ENCODE measurements at regions not wholly inside any gene's neighbourhood (a gene's known extent, or its start where the extent isn't known, plus 50 kb on each side); places are given as distances from the start of the nearest gene placed in this dataset.

- no peak for DNase-seq
These were observed 288.6 kb upstream of the SEMA3D start for GRCh38 chr7:85475476-85475875.

DNA sequence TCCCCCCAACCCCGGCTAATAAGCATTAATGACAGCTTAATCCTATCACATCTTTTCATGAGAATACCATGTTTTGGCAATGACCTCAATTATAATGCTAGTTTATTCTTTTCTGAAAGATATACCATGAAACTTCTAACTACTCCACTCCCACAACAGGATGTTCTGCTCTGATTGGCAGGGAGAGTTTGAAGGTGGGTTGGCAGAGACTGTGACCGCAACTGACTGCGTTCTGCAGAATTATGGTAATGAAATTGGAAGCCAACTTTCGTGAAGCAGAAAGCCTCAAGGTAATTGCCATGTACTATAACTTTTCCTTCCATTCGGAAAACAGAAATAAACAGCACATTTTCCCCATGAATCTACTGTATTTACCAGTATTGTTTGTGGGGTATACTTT lies 288.2 kb upstream of the SEMA3D start:
- DNase-seq: no peak

GRCh38 chr7:85474234-85474633 lies 287.4 kb upstream of the SEMA3D start:
- DNase-seq: no peak

DNA sequence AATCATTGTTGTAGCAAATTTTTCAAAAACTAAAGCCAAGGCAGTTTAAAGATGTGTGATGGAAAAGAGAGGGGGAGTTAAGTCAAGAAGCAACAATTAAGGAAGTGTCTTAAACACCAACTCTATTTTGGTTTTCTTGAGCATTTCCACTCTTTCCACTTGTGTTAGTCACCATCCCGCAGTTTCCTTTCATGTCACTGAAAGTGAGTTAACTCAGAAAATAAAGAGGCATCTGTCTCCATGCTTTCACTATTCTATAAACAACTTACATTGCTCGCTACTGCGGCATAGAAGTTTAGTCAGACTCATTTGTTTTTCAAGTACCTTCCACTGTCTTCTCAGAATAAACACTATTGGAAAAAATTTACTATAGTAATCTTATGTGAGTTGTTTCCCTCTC lies 284.9 kb upstream of the SEMA3D start:
- DNase-seq: no peak

DNA sequence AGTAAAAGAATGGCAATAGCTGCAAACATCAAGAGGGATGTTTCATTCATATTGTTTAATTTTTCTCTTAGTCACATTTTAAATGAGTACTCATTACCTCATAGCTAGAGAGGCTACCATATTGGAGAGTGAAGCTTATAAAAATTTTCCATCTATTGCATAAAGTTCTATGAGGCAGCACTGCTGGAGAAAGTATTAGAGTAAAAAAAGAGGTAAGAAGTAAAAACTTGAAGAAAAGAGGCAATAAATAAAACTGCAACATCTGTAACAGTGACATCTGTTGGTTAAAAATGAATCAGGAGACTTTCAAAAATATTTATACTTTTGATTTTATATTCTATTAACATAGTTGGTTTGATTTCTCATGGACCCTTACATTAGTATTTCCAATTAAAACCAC lies 284.5 kb upstream of the SEMA3D start:
- DNase-seq: no peak

GRCh38 chr7:85469446-85470010 lies 282.7 kb upstream of the SEMA3D start:
- DNase-seq: no peak

- no peak for DNase-seq
These were observed 277.3 kb upstream of the SEMA3D start for GRCh38 chr7:85464042-85464651.

DNA sequence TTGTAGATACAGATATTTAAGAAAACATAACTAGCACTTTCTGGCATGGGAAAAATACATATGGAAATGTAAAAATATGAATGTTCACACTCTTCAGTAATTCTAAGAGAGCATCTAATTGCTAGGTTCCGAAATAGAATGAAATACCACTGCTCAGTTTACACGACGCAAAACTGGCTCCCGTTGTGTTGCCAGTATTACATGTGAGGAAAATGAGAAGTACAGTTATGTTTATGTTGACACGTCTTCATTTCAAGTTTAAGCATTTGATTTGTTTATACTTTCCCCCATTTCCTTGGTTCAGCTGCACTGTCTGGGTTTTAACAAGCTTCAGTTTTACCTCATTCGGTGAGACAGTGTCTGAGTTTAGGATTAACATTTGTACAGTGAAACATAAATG lies 275.8 kb upstream of the SEMA3D start:
- DNase-seq: no peak

- DNase-seq: no peak
These were observed 271.1 kb upstream of the SEMA3D start for GRCh38 chr7:85457911-85458310.

- no peak for DNase-seq
These were observed 269.4 kb upstream of the SEMA3D start for GRCh38 chr7:85456254-85456653.

- no peak for DNase-seq
These were observed 268.0 kb upstream of the SEMA3D start for GRCh38 chr7:85454904-85455303.

- DNase-seq: no peak
These were observed 265.8 kb upstream of the SEMA3D start for GRCh38 chr7:85452674-85453073.

DNA sequence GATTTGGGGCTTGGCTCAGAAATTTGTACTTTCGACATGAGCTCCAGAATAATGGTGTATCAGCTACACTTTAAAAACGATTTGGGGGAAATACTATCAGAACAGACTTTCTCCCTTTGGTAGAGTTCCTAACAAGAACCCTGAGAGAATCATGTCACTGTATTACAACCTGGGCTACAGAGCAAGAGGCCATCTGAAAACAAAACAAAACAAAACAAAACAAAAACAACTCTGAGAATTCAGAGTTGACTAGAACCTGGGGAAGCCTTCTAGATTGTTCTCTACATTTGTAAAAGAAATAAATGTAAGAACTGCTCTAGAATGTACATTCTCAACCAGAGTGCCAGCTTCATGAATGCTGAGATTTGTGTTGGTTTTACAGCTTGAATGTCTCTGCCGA lies 262.6 kb upstream of the SEMA3D start:
- DNase-seq: no peak

GRCh38 chr7:85447004-85447403 lies 260.1 kb upstream of the SEMA3D start:
- DNase-seq: no peak

- no peak for DNase-seq
These were observed 239.7 kb upstream of the SEMA3D start for GRCh38 chr7:85426487-85426960.

DNA sequence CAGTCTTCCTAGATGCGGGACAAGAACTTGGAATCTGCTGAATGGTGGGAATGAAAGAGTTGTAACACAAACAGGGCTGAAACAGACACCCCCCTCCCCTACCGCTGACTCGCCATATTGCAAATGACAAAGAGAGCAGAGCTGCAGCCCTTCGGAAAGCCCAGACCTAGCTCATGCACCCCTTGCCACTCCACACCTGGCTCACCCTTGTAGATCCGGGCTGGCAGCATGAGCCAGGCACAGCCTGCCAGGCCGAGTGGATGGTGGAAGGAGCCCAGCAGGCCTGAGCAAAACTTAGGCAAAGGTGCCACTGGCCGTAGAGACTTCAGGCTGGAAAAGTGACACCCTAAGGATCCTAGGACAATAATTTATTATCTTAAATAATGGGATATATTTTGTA lies 237.4 kb upstream of the SEMA3D start:
- no peak for DNase-seq

DNA sequence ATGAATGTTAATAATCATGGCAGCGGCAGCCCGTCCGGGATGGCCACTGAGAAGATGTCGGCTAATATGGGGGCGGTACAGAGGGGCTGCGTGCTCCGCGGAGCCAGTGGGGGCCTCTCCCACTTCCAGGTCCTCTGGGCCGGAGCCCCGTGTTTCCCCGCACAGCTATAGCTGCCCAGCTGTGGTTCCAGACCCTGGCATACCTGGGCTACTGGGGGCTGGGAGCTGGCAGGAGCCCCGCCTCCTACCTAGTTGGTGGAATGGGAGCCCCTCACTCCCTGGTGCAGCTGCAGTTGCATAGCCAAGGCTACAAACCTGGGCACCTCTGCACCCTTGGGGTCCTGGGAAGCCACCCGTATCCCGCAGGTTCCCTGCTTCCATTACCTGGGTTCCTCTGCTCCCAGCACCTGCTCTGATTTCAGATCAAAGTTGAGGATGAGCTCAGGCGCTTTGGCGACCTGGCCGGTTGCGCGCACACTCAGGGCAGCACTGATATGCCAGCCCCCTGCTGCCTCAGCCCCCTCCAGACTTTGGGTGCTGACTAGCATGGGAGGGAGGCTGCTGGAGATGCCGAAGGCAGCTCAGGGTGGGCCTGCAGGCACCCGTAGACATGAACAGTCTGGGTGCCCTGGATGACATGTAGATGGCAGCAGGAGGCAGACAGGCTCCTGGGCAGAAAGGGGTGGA lies 236.5 kb upstream of the SEMA3D start:
- DNase-seq: no peak

GRCh38 chr7:85415743-85416142 lies 228.9 kb upstream of the SEMA3D start:
- DNase-seq: no peak

DNA sequence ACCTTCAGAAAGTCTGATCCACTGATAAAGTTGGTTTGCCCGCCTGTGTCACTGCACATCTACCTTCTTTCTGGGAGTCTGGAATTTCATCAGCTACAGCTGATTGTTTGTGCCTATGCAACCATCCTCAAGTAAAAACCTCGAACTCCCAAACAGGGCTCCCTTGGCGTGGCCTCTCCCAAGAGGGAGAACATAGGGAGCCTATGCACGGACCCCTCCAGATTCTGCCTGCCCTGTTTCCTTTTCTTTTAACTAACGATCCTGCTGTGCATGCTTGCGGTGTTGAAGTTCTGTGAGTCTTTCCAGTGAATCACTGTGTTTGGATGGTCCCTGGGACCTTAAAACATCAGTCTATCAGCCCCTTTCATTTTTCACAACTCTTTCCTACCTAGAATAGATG lies 226.9 kb upstream of the SEMA3D start:
- DNase-seq: no peak

GRCh38 chr7:85412912-85413311 lies 226.1 kb upstream of the SEMA3D start:
- no peak for DNase-seq

GRCh38 chr7:85407391-85407790 lies 220.5 kb upstream of the SEMA3D start:
- DNase-seq: no peak

- no peak for DNase-seq
These were observed 218.4 kb upstream of the SEMA3D start for GRCh38 chr7:85405016-85405902.

GRCh38 chr7:85396676-85397075 lies 209.8 kb upstream of the SEMA3D start:
- DNase-seq: no peak

DNA sequence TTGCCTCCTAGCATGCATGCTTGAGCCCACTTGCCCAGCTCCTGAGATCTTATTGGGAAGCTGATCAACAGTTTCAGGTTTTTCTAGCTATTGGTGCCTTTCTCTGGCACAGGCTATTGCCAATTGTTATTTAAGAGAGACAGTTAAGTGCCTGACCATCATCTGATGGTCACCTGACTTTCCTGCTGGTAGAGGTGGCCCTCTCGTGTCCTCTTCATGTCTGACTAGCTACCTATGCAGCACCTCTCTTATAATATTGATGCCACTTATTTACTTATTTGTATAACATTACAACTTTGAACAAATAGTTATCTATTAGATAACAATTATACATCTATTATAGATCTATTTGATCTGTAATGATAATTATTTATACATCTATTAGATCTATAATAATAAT lies 205.9 kb upstream of the SEMA3D start:
- no peak for DNase-seq

Data from NK-92 treated with Interleukin-12 subunit alpha and Interleukin-12 subunit beta, amount 100 ng/mL, for 24 hours (cell line).